GM21526 (cell line): ENCODE measurements at regions not wholly inside any gene's neighbourhood (a gene's known extent, or its start where the extent isn't known, plus 50 kb on each side); places are given as distances from the start of the nearest gene placed in this dataset.
"Not testable (repeated sequence)": the region's sequence is repeated elsewhere in the genome, so short reads cannot be mapped to it uniquely, and the experiment has no call there.

Source experiments
- ATAC-seq: cut with Tn5 transposase; IDR thresholded peaks from one replicate; pipeline ENCODE4 v1.9.1; 2021; ENCODE audit warnings: moderate library complexity; ENCODE audit not compliant: unreplicated experiment, low FRiP score

DNA sequence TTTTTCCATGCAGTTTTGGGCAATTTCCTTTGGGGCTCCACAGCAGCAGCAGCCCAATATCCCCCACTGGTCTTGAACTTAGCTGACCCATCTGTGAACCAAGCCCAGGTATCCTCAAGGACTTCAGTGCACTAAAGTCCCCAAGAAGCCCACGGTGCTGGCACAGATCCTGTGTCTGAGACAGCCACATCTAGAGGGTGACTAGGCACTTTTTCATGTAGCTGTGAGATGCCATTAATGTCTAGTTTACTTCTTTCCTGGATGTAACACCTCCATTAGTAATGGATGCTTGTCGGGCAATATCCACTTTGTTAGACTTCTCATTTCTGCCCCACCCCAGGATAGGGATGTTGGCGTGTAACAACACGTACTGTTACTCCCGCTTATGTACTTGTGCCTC lies 117.9 kb downstream of the GPCPD1 start:
- no peak for ATAC-seq

DNA sequence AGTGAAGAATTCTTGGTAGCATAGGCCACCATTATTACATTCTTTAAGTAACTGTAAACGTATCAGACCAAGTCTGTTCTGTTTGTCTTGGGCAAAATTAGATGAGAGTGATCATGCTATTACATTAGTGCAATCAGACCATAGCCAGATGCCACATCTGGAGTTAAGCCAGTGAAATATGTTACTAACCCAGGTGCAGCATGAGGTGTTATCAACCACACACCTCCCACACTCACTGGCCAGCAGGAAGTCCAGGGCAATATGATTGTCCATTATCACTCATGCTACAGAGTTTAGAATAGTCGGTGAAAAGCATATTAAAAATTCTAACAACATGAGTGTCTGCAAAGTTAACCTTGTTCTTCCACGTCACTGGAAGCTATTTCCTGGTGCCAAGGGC lies 119.4 kb downstream of the GPCPD1 start:
- no peak for ATAC-seq

GRCh38 chr20:5489601-5490000 lies 121.2 kb downstream of the GPCPD1 start:
- ATAC-seq: no peak

- ATAC-seq: no peak
These were observed 122.0 kb downstream of the GPCPD1 start for GRCh38 chr20:5488823-5489222.

DNA sequence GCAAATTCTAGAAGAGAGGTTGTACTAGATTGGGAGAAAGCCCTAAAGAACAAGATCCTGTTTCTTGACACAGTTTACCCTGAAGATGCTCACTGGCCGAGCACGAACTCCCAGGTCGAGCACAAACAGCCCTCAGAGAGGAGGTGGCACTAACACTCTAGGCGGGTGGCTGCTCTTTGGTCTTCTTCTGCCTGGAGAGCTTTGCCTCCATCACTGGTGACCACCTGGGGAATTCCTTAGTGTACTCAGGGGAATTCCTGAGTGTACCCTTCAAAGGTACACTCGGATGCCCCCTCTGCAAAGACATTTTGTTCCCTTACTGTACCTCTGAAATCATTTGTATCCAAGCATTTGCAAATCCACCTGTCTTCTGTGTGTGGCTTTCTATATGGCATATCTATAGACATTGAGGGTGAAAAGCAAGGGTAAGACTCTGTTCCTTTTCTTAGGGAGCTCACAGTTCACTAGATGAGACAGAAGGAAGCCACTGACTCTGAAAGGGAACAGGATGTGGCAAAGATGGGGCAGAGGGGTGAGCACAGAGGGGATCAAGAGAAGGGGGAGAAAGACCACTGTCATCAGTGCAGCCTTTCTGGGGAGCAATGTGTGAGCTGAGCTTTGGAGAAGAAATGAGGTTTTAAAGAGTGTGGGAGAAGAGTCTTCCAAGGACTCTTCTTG lies 124.3 kb downstream of the GPCPD1 start:
- ATAC-seq: no peak

GRCh38 chr20:5484926-5485325 lies 125.9 kb downstream of the GPCPD1 start:
- no peak for ATAC-seq

- no peak for ATAC-seq
These were observed 126.5 kb downstream of the GPCPD1 start for GRCh38 chr20:5484346-5484745.

- ATAC-seq: no peak
These were observed 128.0 kb downstream of the GPCPD1 start for GRCh38 chr20:5482791-5483190.

DNA sequence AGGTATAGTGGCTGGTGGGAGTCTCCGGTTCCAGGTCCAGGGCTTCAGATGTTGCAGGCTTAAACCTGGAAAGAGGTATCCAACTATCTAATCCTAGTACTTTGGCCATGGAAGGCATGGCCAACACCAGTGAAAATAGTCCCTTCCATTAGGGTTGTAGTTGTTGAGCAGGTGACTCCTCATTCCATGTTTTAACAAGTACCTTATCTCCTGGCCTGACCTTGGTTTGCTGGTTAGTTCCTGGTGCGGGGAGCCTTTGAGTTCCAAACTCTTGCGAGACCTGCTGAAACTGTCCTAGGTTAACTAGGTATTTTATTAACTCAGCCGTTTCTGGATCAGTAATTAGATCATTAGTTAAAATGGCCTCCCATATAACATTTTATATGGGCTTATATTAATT lies 128.9 kb downstream of the GPCPD1 start:
- no peak for ATAC-seq

DNA sequence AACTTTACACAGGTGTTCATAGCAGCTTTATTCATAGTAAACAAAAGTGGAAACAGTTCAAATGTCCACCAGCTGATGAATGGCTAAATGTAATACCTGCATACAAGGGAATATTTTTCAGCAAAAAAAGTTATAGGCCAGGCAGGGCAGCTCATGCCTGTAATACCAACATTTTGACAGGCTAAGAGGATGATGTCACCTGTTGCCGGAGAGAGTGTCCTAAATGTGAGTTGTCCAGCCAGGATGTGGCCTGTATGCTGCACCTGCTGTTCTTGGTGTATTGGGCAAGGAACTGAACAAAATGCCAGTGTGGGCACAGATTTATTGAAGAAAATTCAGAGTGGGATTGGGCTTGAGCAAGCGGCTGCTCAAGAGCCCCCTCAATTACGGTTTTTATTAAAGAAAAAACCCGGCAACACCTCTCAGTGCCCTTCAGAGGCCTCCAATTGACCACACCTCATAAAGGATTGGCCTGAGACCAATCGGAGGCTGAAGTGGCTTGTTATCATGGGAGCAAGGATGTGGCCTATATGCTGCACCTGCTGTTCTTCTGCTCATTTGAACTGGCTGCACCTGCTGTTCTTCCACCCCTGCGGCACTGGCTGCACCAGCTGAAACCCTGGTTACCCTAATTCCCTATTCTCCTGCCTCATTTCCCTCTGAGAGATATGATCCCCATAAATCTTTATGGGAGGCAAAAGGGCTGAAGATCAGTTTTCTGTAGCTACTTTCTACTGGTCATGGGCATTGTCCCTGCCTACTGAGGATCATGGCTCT lies 129.8 kb downstream of the GPCPD1 start:
- no peak for ATAC-seq

DNA sequence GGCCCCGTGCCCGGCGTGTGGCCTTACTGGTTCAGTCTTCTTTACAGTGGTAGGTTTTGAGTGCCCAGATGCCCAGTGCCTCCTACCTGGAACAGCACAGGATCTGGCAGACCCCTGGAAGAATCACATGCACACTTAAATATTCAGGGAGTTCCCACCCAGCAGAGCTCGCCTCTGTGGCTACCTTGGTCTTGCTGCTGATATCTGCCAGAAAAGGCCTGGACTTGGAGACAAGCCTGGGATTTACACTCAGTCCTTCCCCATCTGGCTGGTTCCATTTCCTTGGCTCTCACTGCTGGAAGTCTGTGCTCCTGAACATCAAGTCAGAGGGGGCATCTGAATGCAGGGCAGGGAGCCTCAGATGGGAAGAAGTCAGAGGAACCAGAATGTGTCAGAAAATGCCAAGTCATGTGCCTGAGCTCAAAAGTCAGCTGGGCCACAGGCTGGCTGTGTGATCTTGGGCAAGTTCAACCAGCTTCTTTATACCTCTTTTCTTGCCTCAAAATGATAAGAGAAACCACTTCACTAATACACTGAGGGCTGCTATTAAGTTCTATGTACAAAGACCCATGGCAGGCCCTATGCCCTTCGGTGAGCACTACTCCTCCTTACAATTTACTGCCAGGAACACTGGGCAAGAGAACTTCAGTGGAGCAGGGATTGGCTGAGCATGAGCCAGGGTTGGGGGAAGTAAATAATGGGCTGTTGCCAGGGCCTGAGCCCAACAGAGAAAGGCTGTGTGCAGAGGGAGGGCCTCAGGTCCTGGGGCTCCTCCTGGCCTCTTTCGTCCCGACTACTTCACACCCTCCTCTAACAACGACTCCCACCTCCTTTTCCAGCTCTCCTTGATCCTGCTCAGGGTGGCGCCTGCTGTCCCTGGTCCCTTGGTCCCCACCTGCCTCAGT lies 135.9 kb downstream of the GPCPD1 start:
- ATAC-seq: no peak

- not testable (repeated sequence) for ATAC-seq
These were observed 138.9 kb downstream of the GPCPD1 start for GRCh38 chr20:5471866-5472265.

GRCh38 chr20:5471368-5471767 lies 139.4 kb downstream of the GPCPD1 start:
- no peak for ATAC-seq

DNA sequence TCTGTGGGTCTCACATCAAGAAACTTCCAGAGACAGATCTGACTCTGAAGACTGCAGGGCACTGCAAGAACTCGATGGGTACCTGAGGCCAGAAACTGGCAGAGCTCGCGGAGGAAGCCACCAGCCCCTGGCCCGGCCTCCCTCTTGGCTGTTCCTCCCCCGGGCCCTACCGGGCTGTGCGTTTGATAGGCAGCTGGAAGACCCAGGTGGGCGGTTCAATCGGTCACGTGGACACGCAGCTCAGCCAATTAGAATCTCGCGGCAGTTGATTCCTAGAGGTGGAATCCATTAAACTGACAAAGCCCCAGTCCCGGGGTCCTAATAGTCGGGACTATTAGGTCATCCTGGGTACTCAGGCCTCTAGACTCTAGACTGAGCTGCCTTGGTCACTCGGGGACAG lies 139.9 kb downstream of the GPCPD1 start:
- ATAC-seq: no peak

DNA sequence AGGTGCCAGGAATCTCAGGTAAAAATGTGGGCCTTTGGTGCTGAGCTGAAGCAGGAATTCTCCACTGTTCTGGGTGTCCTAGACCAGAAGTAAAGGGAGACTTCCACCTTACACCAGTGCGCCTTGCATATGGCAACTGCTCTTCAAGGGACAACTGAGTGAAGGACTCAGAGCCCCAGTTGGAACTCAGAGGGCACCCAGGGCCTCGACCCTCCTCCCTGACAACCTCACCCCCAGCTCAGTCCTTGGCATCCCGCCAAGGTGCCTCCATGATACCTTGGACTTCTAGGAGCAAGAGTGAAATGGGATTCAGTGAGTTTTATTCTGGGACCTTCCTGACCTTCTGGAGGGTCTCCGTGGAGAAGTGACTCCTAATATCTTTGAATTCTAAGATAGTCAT lies 140.3 kb downstream of the GPCPD1 start:
- ATAC-seq: no peak

DNA sequence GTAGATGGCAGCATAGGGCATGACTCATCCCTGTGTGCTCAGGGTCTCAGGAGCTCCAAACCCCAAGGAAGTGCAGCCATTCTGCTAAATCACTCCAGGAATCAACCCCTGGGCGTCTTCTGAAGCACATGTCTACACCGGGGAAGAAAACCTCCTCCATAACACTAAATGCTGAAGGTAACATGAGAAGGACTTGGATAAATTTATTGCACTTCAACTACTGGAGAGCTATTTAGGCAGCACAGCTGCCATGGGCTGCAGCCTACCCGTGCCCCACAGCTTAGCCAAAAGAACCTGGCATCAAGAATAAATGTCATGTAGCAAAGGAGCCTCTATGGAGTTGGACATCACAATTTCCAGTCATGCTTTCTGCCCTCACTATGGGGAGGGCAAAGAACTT lies 141.7 kb downstream of the GPCPD1 start:
- no peak for ATAC-seq

DNA sequence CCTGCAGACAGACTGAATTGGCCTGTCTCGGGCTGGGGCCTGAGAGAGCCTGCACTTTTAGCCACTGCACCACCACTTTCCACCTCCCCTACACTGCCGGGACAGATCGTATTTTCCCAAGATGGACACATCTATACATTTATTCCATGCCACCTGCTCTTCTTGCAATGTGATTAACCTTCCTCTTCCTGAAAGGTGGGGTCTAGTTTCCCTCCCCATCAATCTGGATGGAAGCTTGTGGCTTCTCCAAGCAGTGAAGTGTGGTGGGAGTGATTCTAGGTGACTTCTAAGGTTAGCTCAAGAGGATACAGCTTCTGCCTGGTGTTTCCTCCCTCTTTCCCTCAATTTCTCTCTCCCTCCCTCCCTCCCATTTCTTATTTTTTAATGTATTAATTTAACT lies 143.7 kb downstream of the GPCPD1 start:
- no peak for ATAC-seq

DNA sequence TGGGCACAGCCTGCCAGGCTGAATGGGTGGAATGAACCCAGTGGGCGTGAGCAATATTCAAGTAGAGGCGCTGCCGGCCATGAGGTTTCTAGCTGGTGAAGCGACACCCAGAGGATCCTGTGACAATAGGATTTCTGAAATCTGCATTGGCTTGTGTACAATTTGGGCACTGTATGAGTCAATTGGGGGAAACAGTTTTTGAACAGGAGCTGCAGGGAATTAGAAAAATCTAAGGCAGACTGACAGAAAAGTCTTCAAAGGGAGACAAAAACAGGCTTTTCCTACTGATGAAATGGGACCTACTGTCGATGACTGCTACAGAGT lies 145.2 kb downstream of the GPCPD1 start:
- no peak for ATAC-seq

- ATAC-seq: no peak
These were observed 145.8 kb downstream of the GPCPD1 start for GRCh38 chr20:5464901-5465603.

DNA sequence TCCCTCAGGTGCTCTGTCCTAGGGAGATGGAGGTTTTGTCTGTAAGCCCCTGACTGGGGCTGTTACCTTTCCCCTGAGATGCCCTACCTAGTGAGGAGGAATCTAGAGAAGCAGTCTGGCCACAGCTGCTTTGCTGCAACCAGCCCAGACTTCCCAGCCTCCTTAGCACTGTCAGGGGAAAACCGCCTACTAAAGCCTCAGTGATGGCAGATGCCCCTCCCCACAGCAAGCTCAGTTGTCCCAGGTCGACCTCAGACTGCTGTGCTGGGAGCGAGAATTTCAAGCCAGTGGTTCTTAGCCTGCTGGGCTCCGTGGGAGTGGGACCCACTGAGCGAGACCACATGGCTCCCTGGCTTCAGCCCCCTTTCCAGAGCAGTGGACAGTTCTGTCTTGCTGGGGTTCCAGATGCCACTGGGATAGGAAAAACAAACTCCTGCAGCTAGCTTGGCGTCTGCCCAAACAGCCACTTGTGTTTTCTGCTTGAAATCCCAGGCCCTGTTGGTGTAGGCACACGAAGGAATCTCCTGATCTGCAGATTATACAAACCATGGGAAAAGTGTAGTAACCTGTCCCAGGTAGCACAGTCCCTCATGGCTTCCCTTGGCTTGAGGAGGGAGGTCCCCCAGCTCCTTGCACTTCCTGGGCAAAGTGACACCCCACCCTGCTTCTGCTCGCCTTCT lies 146.4 kb upstream of the PROKR2 start:
- ATAC-seq: no peak
